Ovary (tissue), 3 donors: ENCODE measurements at regions not wholly inside any gene's neighbourhood (a gene's known extent, or its start where the extent isn't known, plus 50 kb on each side); places are given as distances from the start of the nearest gene placed in this dataset.

Source experiments
- EP300 ChIP-seq: sonication (generic); formaldehyde crosslinking; IDR thresholded peaks from one replicate; pipeline ENCODE4 v1.6.1; 2017; ENCODE audit warnings: antibody characterized with exemption
- POLR2A ChIP-seq: fragments of 450-650 bp; IDR thresholded peaks from one replicate; pipeline ENCODE4 v1.6.1; 2017; ENCODE audit warnings: antibody characterized with exemption, mild to moderate bottlenecking, moderate library complexity
- TF ChIP-seq, protein P1 (sequence below), 3 donors: fragments of 450-650 bp in 2 of 3; fragments of 200-600 bp in 1 of 3; IDR thresholded peaks; one replicate each; pipeline versions ENCODE4 v1.5.1 to v1.8.0; 2016 to 2022; ENCODE audit warnings: antibody characterized with exemption in 3 of 3, mild to moderate bottlenecking in 1 of 3
- donor health status: DM: no; HTN: no; CAD: no.

DNA sequence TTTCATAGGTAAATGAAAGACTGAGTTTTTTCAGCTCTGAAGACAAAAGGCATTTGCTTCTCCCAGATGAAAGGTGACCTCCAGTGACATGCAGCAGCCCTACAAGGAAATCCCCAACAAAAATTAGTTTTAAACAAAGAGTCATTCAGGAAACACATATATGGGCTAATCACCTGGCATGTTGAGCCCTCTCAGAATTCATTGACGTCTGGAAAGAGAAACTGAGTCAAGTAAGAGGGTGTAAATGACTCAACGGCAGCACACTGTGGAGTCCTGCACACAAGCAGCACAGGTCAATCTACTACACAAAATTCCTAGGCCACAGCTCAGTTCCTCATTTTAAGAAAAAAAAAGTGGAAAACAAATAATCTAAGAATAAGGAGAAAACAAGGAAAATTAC, 592.3 kb downstream of the EPHA7 start:
- TF ChIP-seq POLR2A (no peak), EP300 (no peak)
- TF ChIP-seq, protein P1, sequence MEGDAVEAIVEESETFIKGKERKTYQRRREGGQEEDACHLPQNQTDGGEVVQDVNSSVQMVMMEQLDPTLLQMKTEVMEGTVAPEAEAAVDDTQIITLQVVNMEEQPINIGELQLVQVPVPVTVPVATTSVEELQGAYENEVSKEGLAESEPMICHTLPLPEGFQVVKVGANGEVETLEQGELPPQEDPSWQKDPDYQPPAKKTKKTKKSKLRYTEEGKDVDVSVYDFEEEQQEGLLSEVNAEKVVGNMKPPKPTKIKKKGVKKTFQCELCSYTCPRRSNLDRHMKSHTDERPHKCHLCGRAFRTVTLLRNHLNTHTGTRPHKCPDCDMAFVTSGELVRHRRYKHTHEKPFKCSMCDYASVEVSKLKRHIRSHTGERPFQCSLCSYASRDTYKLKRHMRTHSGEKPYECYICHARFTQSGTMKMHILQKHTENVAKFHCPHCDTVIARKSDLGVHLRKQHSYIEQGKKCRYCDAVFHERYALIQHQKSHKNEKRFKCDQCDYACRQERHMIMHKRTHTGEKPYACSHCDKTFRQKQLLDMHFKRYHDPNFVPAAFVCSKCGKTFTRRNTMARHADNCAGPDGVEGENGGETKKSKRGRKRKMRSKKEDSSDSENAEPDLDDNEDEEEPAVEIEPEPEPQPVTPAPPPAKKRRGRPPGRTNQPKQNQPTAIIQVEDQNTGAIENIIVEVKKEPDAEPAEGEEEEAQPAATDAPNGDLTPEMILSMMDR (IDR thresholded peaks at IDR 0.05) = no peak
